Transverse colon (tissue), 4 donors: ENCODE measurements at regions not wholly inside any gene's neighbourhood (a gene's known extent, or its start where the extent isn't known, plus 50 kb on each side); places are given as distances from the start of the nearest gene placed in this dataset.

Source experiments
- DNase-seq: peaks from one replicate; pipeline ENCODE4 v3.0.0-alpha.2; 2019
- H3K27ac ChIP-seq, 4 donors: fragments of 200-600 bp; sonication (generic); 2 replicates each; pipeline ENCODE4 v1.5.1; 2016 to 2018; ENCODE audit warnings: inconsistent platforms in 4 of 4
- H3K27me3 ChIP-seq: fragments of 200-600 bp; sonication (generic); 2 replicates; pipeline ENCODE4 v1.5.1; 2017; ENCODE audit warnings: inconsistent platforms
- H3K36me3 ChIP-seq, 4 donors: fragments of 200-600 bp; sonication (generic); 2 replicates each; pipeline ENCODE4 v1.5.1; 2017 to 2019; ENCODE audit warnings: inconsistent platforms in 4 of 4
- H3K4me1 ChIP-seq, 4 donors: fragments of 200-600 bp; sonication (generic); 2 replicates each; pipeline ENCODE4 v1.5.1; 2017 to 2020; ENCODE audit warnings: inconsistent platforms in 4 of 4
- H3K4me3 ChIP-seq, 4 donors: fragments of 200-600 bp; sonication (generic); 1 replicate in 1 of 4; 2 replicates in 3 of 4; pipeline versions ENCODE4 v1.5.1 to v1.6.1; 2017 to 2019; ENCODE audit warnings: inconsistent platforms in 4 of 4
- H3K9me3 ChIP-seq, 2 donors: fragments of 200-600 bp; sonication (generic); 2 replicates each; pipeline ENCODE4 v1.5.1; 2017 to 2019; ENCODE audit warnings: inconsistent platforms in 2 of 2
- EP300 ChIP-seq: sonication (generic); formaldehyde crosslinking; IDR thresholded peaks from one replicate; pipeline ENCODE4 v1.6.1; 2017; ENCODE audit warnings: antibody characterized with exemption, low read depth
- POLR2A ChIP-seq: fragments of 450-650 bp; IDR thresholded peaks from one replicate; pipeline ENCODE4 v1.6.1; 2016; ENCODE audit warnings: antibody characterized with exemption, mild to moderate bottlenecking, moderate library complexity
- POLR2AphosphoS5 ChIP-seq, 3 donors: sonication (generic); formaldehyde crosslinking; IDR thresholded peaks; one replicate each; pipeline ENCODE4 v1.6.1; 2016; ENCODE audit warnings: antibody characterized with exemption in 3 of 3
- WGBS, 2 donors: methylation state at CpG; one replicate each; pipeline ENCODE4 v1.1.5; 2018; ENCODE audit warnings: low coverage in 1 of 2; 5-methylcytosine and 5-hydroxymethylcytosine counted together
- in situ Hi-C, 4 donors: fragments of 200-750 bp; cut with MboI; loops; one replicate each; pipeline versions ENCODE4 v1.15.0 to v1.15.1; 2017; ENCODE audit warnings: low sequenced_read_pairs in 3 of 4, low pct_ligation_motif_present in 1 of 4, low pct_unique_long_range_greater_than_20kb in 1 of 4
- intact Hi-C: fragments of 100-400 bp; cut with DNase I; formaldehyde crosslinking; loops from one replicate; pipeline ENCODE4 v1.15.1; 2023; ENCODE audit warnings: low total_unique reads
- TF ChIP-seq, protein P1 (sequence below), 5 experiments: fragments of 200-600 bp in 3 of 5; fragments of 450-650 bp in 2 of 5; sonication (generic) in 3 of 5; IDR thresholded peaks; 1 replicate in 2 of 5; 2 replicates in 3 of 5; pipeline ENCODE4 v1.5.1; 2016 to 2017; ENCODE audit warnings: antibody characterized with exemption in 5 of 5, inconsistent platforms in 3 of 5, mild to moderate bottlenecking in 2 of 5, moderate library complexity in 1 of 5

- H3K27ac ChIP-seq = no peak overlapping the region
- H3K4me1 ChIP-seq = no peaks in the 10 kb centered on the region
- 56% methylated on average over 2 of the region's 2 CpGs; no CpG with 5 or more reads in 1 of the 2 donors for WGBS, 2 donors
- H3K9me3 ChIP-seq = no peaks in the 10 kb centered on the region
- TF ChIP-seq, protein P1, sequence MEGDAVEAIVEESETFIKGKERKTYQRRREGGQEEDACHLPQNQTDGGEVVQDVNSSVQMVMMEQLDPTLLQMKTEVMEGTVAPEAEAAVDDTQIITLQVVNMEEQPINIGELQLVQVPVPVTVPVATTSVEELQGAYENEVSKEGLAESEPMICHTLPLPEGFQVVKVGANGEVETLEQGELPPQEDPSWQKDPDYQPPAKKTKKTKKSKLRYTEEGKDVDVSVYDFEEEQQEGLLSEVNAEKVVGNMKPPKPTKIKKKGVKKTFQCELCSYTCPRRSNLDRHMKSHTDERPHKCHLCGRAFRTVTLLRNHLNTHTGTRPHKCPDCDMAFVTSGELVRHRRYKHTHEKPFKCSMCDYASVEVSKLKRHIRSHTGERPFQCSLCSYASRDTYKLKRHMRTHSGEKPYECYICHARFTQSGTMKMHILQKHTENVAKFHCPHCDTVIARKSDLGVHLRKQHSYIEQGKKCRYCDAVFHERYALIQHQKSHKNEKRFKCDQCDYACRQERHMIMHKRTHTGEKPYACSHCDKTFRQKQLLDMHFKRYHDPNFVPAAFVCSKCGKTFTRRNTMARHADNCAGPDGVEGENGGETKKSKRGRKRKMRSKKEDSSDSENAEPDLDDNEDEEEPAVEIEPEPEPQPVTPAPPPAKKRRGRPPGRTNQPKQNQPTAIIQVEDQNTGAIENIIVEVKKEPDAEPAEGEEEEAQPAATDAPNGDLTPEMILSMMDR (IDR thresholded peaks at IDR 0.05) = no peak
- TF ChIP-seq POLR2A (no peak), POLR2AphosphoS5 (IDR thresholded peaks at IDR 0.05) (no peak), EP300 (no peak)
- H3K4me3 ChIP-seq = no peak overlapping the region
- no peaks in the 10 kb centered on the region for H3K27me3 ChIP-seq
- in situ Hi-C loops = no loop called here
- no peak for DNase-seq
- intact Hi-C loops = no loop called here
- no peaks in the 10 kb centered on the region for H3K36me3 ChIP-seq
Observed at GRCh38 chr13:53631511-53631910, 602.9 kb downstream of the OLFM4 start.

GRCh38 chr13:53638040-53638439 is 609.4 kb downstream of the OLFM4 start:
- Histone ChIP-seq H3K4me3 (no peak overlapping the region), H3K27ac (no peak overlapping the region), H3K36me3 (no peaks in the 10 kb centered on the region), H3K9me3 (no peaks in the 10 kb centered on the region), H3K27me3 (no peaks in the 10 kb centered on the region), H3K4me1 (no peaks in the 10 kb centered on the region)
- intact Hi-C loops = no loop called here
- DNase-seq = no peak
- 62% methylated on average over 2 of the region's 2 CpGs; no CpG with 5 or more reads in 1 of the 2 donors for WGBS, 2 donors
- in situ Hi-C loops = no loop called here
- TF ChIP-seq POLR2A (no peak), EP300 (no peak), POLR2AphosphoS5 (IDR thresholded peaks at IDR 0.05) (no peak)
- TF ChIP-seq, protein P1 (IDR thresholded peaks at IDR 0.05) = no peak

DNA sequence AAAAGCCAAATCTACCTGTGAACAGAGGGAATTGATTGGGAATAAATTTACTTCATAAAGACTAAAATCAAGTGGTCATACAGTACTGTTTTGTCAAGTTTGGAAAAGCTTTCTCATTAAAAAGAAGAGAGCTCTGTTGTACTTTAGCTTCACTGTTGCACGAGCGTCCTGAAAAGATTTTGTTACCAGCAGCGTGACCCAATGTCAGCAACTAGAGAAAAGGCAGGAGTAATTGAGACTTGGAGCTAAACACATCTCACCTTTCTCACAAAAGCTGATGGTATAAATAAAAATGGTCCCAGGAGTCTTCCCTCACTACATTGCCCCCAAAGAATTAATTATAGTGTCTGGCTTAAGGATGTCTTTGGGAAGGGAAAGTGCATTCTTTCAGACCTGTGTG is 613.7 kb downstream of the OLFM4 start:
- in situ Hi-C loops (no loop called here), intact Hi-C loops (no loop called here)
- Histone ChIP-seq H3K4me3 (no peak overlapping the region), H3K4me1 (no peaks in the 10 kb centered on the region), H3K36me3 (no peaks in the 10 kb centered on the region), H3K27me3 (no peaks in the 10 kb centered on the region), H3K27ac (no peak overlapping the region), H3K9me3 (no peaks in the 10 kb centered on the region)
- TF ChIP-seq POLR2AphosphoS5 (IDR thresholded peaks at IDR 0.05) (no peak), POLR2A (no peak), EP300 (no peak)
- TF ChIP-seq, protein P1 (IDR thresholded peaks at IDR 0.05) = no peak
- WGBS, 2 donors = 49 to 70% methylated on average over 3 of the region's 3 CpGs
- no peak for DNase-seq

- intact Hi-C loops = no loop called here
- no peak for DNase-seq
- Histone ChIP-seq H3K9me3 (no peaks in the 10 kb centered on the region), H3K4me1 (no peaks in the 10 kb centered on the region), H3K36me3 (no peaks in the 10 kb centered on the region), H3K27ac (no peak overlapping the region), H3K4me3 (no peak overlapping the region), H3K27me3 (no peaks in the 10 kb centered on the region)
- in situ Hi-C loops = no loop called here
- TF ChIP-seq, protein P1 (IDR thresholded peaks at IDR 0.05) = no peak
- no peak for TF ChIP-seq POLR2A
- TF ChIP-seq POLR2AphosphoS5 (IDR thresholded peaks at IDR 0.05) = no peak
- no peak for TF ChIP-seq EP300
- whole genome bisulfite sequencing, 2 donors = 76 to 100% methylated on average over 2 to 3 of the region's 3 CpGs
Observed at GRCh38 chr13:53648673-53649072, 620.1 kb downstream of the OLFM4 start.
